A673 (cell line): ENCODE measurements at regions not wholly inside any gene's neighbourhood (a gene's known extent, or its start where the extent isn't known, plus 50 kb on each side); places are given as distances from the start of the nearest gene placed in this dataset.

Source experiments
- EZH2 ChIP-seq: fragments of 200-600 bp; sonication (generic); IDR thresholded peaks from 2 replicates; pipeline ENCODE4 v1.6.1; 2017; ENCODE audit warnings: borderline replicate concordance, low read depth, mild to moderate bottlenecking, mixed read lengths, antibody characterized with exemption, low read length; ENCODE audit not compliant: poor library complexity, severe bottlenecking
- TF ChIP-seq, protein P1 (sequence below): fragments of 300-800, 200-600 bp; sonication (generic); conservative IDR thresholded peaks from 2 replicates; pipeline ENCODE4 v1.5.1; 2017; ENCODE audit warnings: low read depth, mild to moderate bottlenecking, antibody characterized with exemption, low read length, moderate library complexity, mixed read lengths

DNA sequence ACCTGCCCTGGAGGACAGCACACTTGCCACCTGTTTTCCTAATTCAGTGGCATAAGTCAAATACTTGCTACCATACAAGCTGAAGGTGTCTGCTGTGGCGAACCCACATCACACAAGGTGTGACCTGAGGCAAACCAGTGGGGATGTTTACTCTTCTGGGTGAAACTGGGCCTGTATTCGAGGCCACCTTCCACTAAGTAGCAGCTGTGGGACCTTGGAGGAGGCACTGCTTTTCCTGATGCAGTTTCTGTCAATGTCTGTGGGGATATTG is 927.4 kb downstream of the BRD1 start:
- TF ChIP-seq, protein P1, sequence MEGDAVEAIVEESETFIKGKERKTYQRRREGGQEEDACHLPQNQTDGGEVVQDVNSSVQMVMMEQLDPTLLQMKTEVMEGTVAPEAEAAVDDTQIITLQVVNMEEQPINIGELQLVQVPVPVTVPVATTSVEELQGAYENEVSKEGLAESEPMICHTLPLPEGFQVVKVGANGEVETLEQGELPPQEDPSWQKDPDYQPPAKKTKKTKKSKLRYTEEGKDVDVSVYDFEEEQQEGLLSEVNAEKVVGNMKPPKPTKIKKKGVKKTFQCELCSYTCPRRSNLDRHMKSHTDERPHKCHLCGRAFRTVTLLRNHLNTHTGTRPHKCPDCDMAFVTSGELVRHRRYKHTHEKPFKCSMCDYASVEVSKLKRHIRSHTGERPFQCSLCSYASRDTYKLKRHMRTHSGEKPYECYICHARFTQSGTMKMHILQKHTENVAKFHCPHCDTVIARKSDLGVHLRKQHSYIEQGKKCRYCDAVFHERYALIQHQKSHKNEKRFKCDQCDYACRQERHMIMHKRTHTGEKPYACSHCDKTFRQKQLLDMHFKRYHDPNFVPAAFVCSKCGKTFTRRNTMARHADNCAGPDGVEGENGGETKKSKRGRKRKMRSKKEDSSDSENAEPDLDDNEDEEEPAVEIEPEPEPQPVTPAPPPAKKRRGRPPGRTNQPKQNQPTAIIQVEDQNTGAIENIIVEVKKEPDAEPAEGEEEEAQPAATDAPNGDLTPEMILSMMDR = no peak
- TF ChIP-seq EZH2 = no peak
